Activated CD4-positive, CD25-positive, alpha-beta regulatory T cell treated with anti-CD3 and anti-CD28 coated beads, Interleukin-2, amount 50 U/mL, for 24 hours (primary cell): ENCODE measurements at regions not wholly inside any gene's neighbourhood (a gene's known extent, or its start where the extent isn't known, plus 50 kb on each side); places are given as distances from the start of the nearest gene placed in this dataset.
"Not testable (repeated sequence)": the region's sequence is repeated elsewhere in the genome, so short reads cannot be mapped to it uniquely, and the experiment has no call there.

Source experiments
- ATAC-seq, 2 donors: fragments of 150-1000 bp; cut with Tn5 transposase; one replicate each; pipeline ENCODE4 v1.10.0; 2021; ENCODE audit warnings: mild to moderate bottlenecking in 1 of 2, moderate library complexity in 1 of 2

DNA sequence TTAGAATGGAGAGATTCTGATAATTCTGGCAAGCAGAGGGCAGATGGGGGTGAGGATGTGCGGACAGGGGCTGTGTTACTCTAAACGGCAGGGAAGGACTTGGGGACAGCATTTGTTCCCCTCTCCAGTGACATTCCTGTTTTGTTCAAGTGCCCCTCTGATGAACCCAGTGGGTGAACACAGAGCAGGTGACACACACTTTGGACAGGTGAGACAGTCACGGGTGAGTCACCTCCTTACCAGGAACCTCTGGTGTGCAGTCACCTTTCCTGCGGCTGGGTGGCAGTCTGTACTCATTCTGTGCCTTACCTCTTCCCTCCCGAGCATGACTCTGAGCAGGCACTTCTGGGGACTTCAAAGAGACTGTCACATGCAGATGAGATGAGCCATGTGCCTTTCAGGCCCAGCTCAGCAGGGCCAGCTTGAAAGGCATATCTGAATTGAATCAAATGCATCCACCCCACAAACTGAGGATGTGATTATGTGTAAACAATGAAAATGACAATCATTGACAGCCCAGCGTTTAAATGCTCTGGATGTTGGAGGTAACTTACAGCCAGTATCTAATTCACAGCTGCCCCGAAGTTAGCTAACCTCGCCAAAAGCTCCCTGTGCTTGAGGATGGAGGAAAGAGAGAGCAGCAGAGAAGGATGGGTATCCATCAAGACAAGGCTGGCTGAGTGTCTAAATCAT is 362.4 kb downstream of the BCL2L11 start:
- peak; percentile 84 to 86 for ATAC-seq

DNA sequence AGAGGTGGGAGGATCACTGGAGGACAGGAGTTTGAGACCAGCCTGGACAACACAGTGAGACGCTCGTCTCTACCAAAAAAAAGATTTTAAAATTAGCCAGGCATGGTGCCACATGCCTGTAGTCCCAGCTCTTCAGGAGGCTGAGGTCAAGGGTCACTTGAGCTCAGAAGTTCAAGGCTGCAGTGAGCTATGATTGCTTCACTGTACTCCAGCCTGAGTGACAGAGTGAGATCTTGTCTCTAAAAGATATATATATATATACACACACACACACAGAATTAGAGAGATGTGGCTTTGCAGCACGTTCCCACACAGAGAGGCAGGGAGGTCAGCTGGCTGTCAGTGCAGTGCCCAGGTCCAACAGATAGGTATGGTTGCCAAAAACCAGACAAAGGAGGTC is 363.4 kb downstream of the BCL2L11 start:
- not testable (repeated sequence) for ATAC-seq

DNA sequence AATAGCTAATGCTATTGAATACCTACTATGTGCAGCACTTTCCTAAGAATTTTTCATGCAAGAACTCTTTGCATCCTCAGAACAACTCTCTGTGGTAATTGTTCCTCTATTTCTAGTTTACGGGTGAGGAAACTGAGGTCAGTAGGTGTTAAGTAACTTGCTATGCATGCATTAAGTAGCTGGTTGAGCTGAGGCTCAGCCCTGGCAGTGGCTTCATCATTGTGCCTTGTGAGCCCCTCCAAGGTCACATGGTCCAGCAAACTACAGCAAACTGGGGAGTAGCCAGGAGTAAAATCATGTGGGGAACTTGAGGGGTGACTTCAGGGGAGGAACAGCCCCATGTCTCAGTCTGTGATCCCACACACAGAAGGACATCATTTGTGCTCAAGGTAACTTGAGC is 365.2 kb downstream of the BCL2L11 start:
- ATAC-seq = not testable (repeated sequence)

DNA sequence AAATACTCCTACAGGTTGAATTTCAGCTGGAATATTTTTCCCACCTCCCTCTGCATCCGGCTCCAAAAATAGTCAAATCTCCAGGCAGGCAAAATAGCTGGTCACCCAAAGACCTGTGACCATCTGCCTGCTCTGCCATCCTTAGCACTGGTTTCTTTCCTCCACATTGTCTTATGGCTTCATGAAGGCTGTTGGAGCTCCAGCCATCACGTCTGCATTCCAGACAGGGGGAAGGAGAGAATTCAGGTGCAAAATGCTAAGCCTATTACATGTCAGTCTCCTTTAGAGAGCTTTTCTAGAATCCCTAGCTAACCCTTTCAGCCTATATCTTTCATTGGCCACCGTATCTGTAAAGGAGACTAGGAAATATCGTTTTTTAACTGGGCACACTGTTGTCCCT is 367.7 kb downstream of the BCL2L11 start:
- not testable (repeated sequence) for ATAC-seq

DNA sequence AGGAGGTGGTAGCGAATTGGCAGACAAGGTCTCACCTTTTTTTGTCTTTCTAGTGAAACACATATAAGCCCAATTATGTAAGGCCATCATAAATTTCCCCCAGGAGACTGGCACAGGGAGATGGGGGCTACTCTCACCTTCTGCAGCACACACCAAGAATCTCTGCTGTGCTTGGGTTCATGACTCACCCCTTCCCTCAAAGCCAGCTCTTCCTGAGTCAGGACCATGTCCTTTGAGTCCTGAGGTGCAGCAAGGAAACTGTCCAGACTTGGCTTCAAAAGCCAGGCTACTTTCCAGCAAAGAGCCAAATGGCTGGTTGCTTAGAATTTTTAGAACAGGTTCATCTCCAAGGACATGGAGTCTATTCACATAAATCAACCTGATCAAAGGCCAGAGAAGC is 368.7 kb downstream of the BCL2L11 start:
- ATAC-seq = not testable (repeated sequence)

DNA sequence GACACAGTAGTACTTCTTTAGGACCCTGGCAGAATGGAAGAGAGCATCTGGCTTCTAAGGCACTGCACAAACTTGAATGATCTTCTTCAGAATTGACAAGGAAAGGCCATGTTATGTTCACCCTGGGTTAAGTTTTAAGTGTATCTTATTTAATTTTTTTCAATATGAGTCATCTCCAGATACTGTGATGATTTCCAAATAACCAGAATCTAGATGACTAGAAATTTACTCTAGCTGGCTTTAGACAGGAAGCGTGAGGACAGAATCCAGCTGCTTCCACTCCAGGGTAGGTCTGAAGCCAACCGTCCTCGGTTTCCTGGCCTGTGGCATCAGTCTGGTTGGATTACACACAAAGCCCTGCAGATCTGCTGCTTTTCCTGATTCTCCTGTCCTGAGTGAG is 370.5 kb downstream of the BCL2L11 start:
- peak; percentile 37 to 39 for ATAC-seq

DNA sequence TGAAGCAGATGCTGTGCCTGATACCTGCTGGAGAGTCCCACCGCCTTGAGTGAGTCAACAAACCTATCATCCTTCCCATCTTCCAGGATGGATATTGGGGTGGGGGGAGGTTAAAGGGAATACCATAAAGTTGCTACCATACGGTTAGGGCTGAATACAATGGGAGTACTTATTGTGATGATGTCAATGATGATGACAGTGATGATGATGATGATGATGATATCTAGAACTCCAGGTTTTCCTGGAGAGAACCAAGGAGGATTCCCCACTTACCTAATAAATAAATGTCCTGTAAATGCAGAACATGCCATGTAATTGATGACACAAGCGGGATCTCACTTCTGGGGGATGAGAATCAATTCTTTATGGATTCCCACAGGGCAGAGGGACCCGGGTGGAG is 370.9 kb downstream of the BCL2L11 start:
- not testable (repeated sequence) for ATAC-seq

DNA sequence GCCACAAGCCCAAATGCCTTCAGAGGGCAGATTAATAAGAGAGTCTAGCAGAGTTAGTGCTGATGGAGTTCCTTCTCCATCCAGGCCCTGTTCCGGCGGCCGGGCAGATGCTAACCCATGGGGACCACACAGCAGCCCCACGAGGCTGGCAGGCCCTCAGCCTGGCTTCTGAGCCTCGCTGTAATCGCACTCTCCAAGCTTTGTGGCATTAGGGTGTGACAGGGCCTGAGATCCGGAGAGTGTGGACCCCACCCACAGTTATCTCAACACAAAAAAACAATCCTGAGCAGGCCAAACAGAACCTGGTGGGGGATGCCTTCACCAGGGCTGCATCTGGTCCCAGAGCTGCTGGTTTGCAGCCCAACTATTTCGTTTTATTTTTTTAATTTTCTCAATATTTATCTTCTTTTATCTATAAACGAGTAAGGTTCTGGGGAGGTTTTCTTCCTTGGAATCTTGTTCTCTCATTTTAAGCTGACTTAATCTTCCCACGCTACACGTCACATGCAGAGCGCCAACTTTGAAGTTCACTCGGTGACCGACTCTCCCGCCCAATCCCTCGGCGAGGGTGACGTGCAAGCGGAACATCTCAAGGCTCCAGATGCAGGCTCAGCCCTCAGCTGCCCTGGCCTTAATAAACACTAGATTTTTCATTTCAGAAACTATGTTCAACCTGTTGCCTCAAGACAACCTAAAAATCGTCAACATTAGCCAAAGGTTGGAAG is 372.4 kb downstream of the BCL2L11 start:
- ATAC-seq = peak; percentile 10 to 18

DNA sequence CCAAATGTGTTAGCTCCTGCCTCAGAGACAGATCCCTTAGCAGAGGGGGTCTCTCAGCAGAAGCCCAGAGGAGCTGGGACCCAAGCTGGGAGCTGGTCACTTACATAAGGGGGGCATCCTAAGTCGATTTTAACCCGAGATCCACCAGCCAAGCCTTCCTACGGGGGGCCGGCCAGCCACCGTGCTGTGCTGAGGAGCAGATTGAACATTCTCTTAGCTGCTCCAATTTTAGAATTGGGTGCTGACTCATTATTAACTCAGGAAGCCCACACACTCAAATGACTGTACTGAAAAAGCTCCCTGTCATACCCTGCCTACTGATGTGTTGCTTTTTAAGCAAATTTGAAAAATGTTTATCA is 373.0 kb downstream of the BCL2L11 start:
- ATAC-seq = peak; percentile 80 to 85

DNA sequence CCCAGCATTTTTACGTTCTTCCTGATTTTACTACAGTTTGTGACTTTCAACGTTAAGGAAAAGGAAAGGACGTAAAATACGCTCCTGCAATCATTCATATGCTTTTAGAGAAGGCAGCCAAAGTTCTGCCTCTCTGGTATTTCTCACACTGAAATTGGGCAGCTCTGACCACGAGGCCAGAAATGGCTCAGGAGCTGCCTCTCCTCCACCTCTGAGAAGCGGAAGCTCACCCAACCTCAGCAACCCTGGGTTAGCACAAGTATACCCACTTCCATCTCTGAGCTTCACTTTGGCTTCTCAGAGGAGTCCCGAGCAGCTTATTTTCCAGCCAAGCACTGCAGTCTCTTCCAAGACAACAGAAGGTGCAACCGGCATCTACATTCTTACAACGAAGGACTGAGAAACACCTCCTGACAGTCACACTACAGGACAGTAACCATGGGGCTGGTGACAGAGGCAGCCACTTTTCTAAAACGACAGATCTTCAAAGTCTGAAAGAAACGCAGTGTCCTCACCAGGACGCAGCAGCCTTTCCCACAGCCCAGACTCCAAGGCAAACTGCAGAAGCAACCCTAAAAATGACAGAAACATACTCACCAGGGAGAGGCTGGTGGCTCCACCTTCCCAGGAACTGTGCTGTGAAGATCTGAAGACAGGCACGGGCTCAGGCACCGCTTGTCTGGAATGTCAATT is 373.7 kb downstream of the BCL2L11 start:
- peak; percentile 15 to 19 for ATAC-seq

DNA sequence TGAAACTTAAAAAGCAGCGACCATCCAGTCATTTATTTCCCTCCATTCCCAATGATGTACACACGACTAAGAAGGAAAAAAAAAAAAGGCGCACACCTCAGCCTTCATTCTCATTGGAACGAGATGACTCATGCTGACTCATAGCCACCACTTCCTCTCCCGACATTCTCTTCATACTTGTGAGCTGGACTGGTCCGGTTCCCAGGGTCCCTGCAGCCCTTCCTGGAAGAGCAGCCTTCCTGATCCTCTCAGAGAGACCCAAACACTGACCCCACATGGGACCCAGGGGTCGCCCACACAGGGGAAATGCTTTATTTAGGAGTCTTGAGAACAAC is 374.2 kb downstream of the BCL2L11 start:
- ATAC-seq = peak; percentile 7 to 14

DNA sequence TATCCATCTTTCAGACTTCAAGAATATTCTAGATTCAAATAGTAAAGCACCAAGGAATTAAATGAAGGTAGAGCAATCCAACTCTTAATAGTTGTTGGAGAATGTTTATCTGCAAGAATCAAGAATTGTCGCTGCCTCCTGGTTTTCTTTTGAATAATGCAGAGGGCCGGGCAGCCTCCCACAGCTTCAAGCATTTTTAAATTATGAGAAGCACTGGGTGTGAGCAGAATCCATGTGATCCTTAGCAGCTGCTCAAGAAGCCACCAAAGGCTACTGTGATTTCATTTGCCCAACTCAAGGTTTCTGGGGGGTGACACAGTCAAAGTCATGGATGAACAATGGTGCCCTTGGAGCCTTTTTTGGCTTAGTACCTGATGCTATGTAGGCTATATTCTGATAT is 374.9 kb downstream of the BCL2L11 start:
- ATAC-seq = not testable (repeated sequence)

DNA sequence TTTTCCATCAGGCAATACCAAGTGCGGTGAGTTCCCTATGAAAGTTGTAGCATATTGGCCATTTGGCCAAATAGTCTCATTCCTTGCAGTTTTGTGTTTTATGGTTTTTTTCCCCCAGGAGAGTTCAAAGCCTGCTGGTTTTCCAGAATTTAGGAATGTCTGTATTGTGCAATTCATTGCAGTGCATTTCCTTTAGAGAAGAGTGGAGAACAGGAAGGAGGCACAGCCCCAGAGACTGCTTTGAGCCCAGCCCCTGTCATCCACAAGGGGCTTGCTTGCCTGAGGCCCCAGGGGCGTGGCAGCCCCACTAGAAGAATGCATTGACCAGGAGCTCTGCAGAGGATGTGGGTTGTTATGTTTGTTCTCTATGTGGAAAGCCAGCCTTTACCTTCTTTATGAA is 375.5 kb downstream of the BCL2L11 start:
- not testable (repeated sequence) for ATAC-seq

DNA sequence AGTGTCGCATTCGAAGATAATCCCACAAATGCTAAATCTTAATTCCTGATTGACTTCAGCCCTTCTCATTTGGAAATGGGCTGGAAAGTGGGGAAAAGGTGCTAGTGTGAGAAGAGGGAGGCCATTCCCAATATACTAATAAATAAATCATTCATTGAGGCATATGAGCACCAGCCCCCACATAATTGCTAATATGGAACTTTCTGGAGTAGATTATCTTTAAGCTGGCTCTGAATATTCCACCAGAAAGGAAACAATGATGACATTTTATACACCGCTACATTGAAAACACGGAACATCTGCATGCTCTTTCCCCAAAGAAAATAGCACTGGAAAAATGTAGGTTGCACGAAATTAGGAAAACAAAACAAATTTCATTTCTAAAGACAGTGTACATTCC is 376.1 kb downstream of the BCL2L11 start:
- not testable (repeated sequence) for ATAC-seq

DNA sequence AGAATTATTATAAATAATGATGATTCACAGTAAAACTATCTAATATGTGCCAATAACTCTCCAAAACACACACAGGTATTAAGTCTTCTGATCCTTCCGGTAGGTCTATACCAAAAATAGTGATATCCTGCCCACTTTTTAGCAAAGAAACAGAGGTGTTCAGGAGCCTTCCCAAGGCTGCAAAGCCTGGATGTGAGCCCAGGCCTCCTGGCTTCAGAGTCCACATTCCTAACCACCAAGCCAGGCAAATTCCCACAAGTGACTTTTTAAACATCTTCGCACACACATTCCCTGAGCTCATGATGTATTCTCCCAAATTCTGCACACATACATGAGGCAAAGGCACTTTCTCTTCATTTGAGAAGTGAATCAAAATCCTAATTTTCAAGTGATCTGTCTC is 376.6 kb downstream of the BCL2L11 start:
- ATAC-seq = not testable (repeated sequence)

DNA sequence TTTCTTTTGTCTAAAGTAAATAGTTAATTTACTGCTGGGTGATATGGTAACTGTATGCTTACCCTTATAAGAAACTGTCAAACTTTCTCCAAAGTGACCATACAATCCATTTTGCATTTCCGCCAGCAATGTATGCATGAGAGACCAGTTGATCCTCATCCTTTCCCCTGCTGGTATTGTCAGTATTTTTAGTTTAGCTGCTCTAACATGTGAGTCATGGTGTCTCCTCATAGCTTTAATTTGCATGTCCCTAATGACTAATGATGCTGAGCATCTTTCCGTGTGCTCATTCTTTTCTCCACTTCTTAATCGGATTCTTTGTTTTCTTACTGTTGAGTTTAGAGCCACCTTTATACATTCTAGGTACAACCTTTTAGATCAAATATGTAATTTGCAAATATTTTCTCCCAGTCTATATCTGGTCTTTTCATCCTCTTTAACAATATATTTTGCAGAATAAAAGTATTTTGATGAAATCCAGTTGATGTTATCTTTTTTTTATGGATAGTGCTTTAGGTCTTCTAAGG is 379.9 kb downstream of the BCL2L11 start:
- ATAC-seq = peak; percentile 71 to 76

DNA sequence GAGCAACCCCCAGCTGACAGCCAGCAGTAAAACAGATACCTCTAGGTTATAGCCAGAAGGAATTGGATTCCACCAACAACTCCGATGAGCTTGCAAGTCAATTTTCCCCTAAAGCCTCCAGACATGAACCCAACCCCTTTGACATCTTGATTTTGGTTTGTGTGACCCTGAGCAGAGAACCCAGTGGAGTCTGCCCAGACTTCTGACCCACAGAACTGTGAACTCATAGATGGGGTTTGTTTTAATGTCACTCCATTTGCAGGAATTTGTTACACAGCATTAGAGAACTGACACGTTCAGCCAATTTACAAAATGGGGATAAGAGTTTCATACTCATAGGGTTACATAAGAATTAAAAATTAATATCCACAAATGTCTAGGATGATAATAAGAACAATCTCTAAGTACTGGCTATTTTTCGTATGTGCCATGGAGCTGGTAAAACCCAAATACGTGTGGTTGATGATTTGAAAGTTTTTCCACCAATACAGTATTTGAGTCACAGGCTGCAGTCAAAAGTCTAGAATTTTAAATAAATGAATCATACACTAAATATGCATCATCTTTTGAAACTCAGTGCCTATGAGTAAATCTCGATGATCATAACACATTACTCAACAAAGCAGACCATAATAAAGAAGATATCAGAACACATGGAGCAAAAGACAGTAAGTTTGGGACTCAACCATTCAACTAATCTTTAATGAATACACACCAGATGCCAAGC is 380.0 kb downstream of the ANAPC1 start:
- peak; percentile 63 to 69 for ATAC-seq

DNA sequence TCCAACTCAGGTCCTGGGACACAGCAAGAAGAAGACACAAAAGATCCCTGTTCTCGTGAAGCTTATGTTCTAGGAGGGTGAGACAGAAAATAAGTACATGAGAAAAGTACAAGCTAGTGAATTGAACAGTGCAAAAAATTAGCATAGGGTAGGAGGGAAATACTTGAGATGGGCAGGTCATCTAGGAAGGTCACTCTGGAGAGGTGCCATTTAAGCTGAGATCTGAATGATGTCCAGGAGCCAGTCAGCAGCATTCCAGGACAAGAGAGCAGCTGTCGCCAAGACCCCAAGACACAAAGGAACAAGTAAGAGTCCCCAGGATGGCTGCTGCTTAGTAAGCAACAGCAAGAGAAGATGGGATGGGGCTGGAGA is 379.4 kb downstream of the ANAPC1 start:
- not testable (repeated sequence) for ATAC-seq

DNA sequence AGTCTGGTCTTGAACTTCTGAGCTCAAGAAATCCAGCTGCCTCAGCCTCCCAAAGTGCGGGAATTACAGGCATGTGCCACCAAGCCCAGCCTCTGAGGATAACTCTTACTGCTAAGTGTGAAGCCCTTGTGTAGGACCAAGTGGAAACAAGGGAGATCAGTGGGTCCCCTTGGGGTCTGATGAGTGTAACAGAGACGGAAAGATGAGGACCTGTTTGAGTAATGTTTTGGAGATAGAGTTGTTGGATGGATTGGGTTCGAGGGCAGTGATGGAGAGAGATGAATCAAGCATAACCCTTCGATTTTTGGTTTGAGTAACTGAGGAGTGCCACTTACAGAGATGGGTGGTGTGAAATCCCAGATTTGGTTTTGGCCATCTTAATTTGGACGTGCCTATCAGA is 378.7 kb downstream of the ANAPC1 start:
- ATAC-seq = not testable (repeated sequence)

DNA sequence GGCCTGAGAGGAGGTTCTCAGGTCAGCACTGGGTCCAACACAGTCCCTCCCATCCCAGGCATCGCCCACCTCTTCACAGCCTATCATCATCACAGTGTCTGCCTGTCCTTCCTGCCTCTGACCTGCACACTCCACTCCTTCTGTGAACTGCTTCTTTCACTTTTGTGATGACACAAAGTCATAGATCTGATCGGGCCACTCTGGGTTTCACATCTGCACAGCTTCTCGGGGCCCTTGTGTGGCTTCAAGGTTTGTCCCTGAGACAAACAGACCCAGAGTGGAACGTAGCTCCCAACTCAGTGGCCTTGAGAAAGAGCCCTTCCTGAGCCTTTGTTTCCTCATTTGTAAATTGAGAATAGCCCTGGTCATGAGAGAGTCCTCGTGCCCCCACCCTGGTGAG is 377.1 kb downstream of the ANAPC1 start:
- ATAC-seq = peak; percentile 81 to 84

DNA sequence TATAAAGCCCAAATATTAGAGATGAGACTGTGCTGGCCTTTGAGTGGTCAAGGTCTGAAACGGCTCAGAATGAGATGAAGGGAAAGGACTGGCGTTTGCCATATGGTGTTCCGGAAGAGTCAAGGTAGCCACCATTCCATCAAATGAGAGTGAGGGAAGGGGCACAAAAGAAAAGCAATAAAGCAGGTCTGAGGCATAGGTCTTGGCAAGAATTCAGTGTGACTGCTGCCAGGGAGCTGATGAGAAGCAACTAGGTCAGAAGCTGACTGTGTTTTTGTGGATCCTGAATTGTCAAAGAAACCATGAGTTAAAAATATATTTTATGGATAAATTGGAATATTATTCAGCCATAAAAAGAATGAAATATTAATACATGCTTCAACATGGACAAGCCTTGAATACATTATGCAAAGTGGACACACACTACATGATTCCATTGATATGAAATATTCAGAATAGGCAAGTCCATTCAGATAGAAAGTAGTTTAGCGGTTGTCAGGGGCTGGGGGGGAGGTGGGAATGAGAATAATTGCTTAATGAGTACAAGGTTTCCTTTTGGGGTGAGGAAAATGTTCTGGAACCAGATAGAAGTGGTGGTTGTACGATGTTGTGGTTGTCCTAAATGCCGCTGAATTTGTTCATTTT is 374.6 kb downstream of the ANAPC1 start:
- ATAC-seq = not testable (repeated sequence)

DNA sequence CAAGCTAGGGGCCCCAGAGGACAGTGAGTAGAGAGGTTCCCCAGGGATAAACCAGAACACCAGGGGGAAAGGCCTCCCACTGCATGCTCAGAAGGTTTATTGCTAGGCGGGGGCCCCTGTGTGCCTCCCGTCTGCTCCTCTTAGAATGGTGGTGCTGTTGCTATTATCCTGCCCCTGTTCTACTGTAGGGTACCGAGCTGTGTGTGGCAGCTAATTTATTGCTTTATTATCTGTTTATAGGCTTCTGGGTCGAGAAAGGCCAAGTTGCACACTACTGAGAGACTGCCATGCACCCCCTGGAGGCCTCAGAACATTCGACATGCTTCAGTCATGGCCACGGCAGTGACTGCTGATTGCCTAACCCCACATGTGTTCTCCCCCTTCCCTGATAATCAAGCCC is 373.6 kb downstream of the ANAPC1 start:
- ATAC-seq = not testable (repeated sequence)
